Heart left ventricle (tissue), 13 donors: ENCODE measurements at regions not wholly inside any gene's neighbourhood (a gene's known extent, or its start where the extent isn't known, plus 50 kb on each side); places are given as distances from the start of the nearest gene placed in this dataset.

ENCODE experiments used
- CTCF ChIP-seq, 12 donors: fragments of 200-600 bp; sonication (generic) in 4 of 12; IDR thresholded peaks; one replicate each; pipeline versions ENCODE4 v1.5.0 to v1.8.0; 2018 to 2022; ENCODE audit warnings: antibody characterized with exemption in 12 of 12, mild to moderate bottlenecking in 5 of 12
- POLR2A ChIP-seq, 2 donors: fragments of 450-650 bp; IDR thresholded peaks; one replicate each; pipeline ENCODE4 v1.6.1; 2017; ENCODE audit warnings: antibody characterized with exemption in 2 of 2, mild to moderate bottlenecking in 2 of 2, moderate library complexity in 2 of 2
- donor health status: ischemic (EF 13 %, LVEDD 7.1; RV severe dilation, severe dysfunction).
- donor health status: DM: no; HTN: yes; CAD: no.
- donor health status: DM: no; HTN: no; CAD: no.
- donor health status: ischemic (EF 25% LVEDD 6.9; RV normal size, moderate dysfunction).
- donor health status: ischemic (EF 25% LVEDD 5.7; RV mildly dilated, moderate dysfunction).
- donor health status: ischemic (EF 35%, LVEDD 5.7; RV mildly dilated, moderate dysfunction).
- donor health status: nonischemic (EF 11% LVEDD 7.7; RV severe dilation, severe dysfunction).
- donor health status: DM: yes; HTN: yes; CAD: no.
- donor health status: PGD.
- donor health status: ischemic (EF 29% LVEDD 5.4; RV normal size, mild dysfunction).
- donor health status: nonischemic (EF 23%, LVEDD 6.1; RV moderate dilation, normal function).

- TF ChIP-seq CTCF (IDR thresholded peaks at IDR 0.05) (no peak), POLR2A (IDR thresholded peaks at IDR 0.05) (no peak)
Observed at GRCh38 chr15:98195796-98196195, 235.3 kb downstream of the ARRDC4 start.
